SK-N-MC (cell line): ENCODE measurements at regions not wholly inside any gene's neighbourhood (a gene's known extent, or its start where the extent isn't known, plus 50 kb on each side); places are given as distances from the start of the nearest gene placed in this dataset.

Experiments used
- EZH2 ChIP-seq: fragments of 200-600 bp; sonication (generic); IDR thresholded peaks from one replicate; pipeline ENCODE4 v1.6.1; 2017; ENCODE audit warnings: antibody characterized with exemption
- POLR2AphosphoS5 ChIP-seq: IDR thresholded peaks from 2 replicates; pipeline ENCODE4 v1.6.1; 2012; ENCODE audit warnings: mild to moderate bottlenecking, low read depth, low read length, borderline replicate concordance

- TF ChIP-seq EZH2 (no peak), POLR2AphosphoS5 (no peak)
Measured at GRCh38 chr15:69579950-69580618, 127.5 kb downstream of the RPLP1 start.
